Neural cell (in vitro differentiated cells): ENCODE measurements at regions not wholly inside any gene's neighbourhood (a gene's known extent, or its start where the extent isn't known, plus 50 kb on each side); places are given as distances from the start of the nearest gene placed in this dataset.

Experiments used
- H2AFZ ChIP-seq: fragments of 200-600, 300-800 bp; sonication (generic), shearing (Covaris generic); 2 replicates; pipeline ENCODE4 v1.6.0; 2014; ENCODE audit warnings: low read depth, mild to moderate bottlenecking, antibody characterized with exemption, low read length, moderate library complexity
- H3F3A ChIP-seq: fragments of 200-600 bp; shearing (Covaris generic); 2 replicates; pipeline ENCODE4 v1.6.1; 2016; ENCODE audit warnings: mild to moderate bottlenecking, moderate library complexity, mixed read lengths, antibody characterized with exemption, low read length; ENCODE audit not compliant: insufficient read depth, poor library complexity, severe bottlenecking
- H3K27ac ChIP-seq: fragments of 200-600, 300-800 bp; sonication (generic), shearing (Covaris generic); 2 replicates; pipeline ENCODE4 v1.5.1; 2014; ENCODE audit warnings: mild to moderate bottlenecking, low read length, moderate library complexity
- H3K27me3 ChIP-seq: fragments of 300-800, 200-600 bp; sonication (generic), shearing (Covaris generic); 2 replicates; pipeline ENCODE4 v1.6.0; 2014; ENCODE audit warnings: mild to moderate bottlenecking, low read depth, low read length, moderate library complexity; ENCODE audit not compliant: insufficient read depth
- H3K36me3 ChIP-seq: fragments of 300-800, 200-600 bp; sonication (generic), shearing (Covaris generic); 2 replicates; pipeline ENCODE4 v1.5.1; 2014; ENCODE audit warnings: mild to moderate bottlenecking, antibody characterized with exemption, low read length, moderate library complexity; ENCODE audit not compliant: insufficient read depth
- H3K4me2 ChIP-seq: fragments of 300-800, 200-600 bp; sonication (generic), shearing (Covaris generic); 2 replicates; pipeline ENCODE4 v1.6.0; 2014; ENCODE audit warnings: mild to moderate bottlenecking, low read length
- H3K4me3 ChIP-seq: fragments of 300-800, 200-600 bp; sonication (generic), shearing (Covaris generic); 2 replicates; pipeline ENCODE4 v1.5.1; 2014; ENCODE audit warnings: mild to moderate bottlenecking, low read length, moderate library complexity
- H3K79me2 ChIP-seq: fragments of 200-600 bp; shearing (Covaris generic); replicated peaks from 2 replicates; pipeline ENCODE4 v1.6.0; 2014; ENCODE audit warnings: mild to moderate bottlenecking, low read length, moderate library complexity; ENCODE audit not compliant: insufficient read depth
- H3K9ac ChIP-seq: fragments of 300-800, 200-600 bp; sonication (generic), shearing (Covaris generic); 2 replicates; pipeline ENCODE4 v1.6.1; 2016; ENCODE audit warnings: mild to moderate bottlenecking, low read length, mixed read lengths
- H3K9me2 ChIP-seq: fragments of 200-600 bp; shearing (Covaris generic); 2 replicates; pipeline ENCODE4 v1.6.1; 2016; ENCODE audit warnings: mild to moderate bottlenecking, low read length, mixed read lengths; ENCODE audit not compliant: insufficient read depth
- H3K9me3 ChIP-seq: fragments of 200-600, 300-800 bp; sonication (generic), shearing (Covaris generic); 2 replicates; pipeline ENCODE4 v1.6.1; 2016; ENCODE audit warnings: mild to moderate bottlenecking, mixed run types, low read length, moderate library complexity, mixed read lengths
- H4K20me1 ChIP-seq: fragments of 200-600 bp; shearing (Covaris generic); 2 replicates; pipeline ENCODE4 v1.6.1; 2016; ENCODE audit warnings: mild to moderate bottlenecking, mixed run types; ENCODE audit not compliant: insufficient read depth
- EP300 ChIP-seq: fragments of 450-650 bp; conservative IDR thresholded peaks from 2 replicates; pipeline ENCODE4 v1.6.1; 2014; ENCODE audit warnings: antibody characterized with exemption, mild to moderate bottlenecking, moderate library complexity; ENCODE audit not compliant: poor library complexity, severe bottlenecking
- EZH2 ChIP-seq: fragments of 200-600, 300-800 bp; shearing (Covaris generic), sonication (generic); IDR thresholded peaks from 2 replicates; pipeline ENCODE4 v1.6.1; 2014; ENCODE audit warnings: antibody characterized with exemption, low read length, borderline replicate concordance, mild to moderate bottlenecking; ENCODE audit not compliant: insufficient read depth, poor library complexity, severe bottlenecking
- MXI1 ChIP-seq: fragments of 450-650 bp; conservative IDR thresholded peaks from 2 replicates; pipeline ENCODE4 v1.6.1; 2014; ENCODE audit warnings: antibody characterized with exemption, mild to moderate bottlenecking; ENCODE audit not compliant: poor library complexity, severe bottlenecking
- POLR2AphosphoS5 ChIP-seq: IDR thresholded peaks from 2 replicates; pipeline ENCODE4 v1.6.1; 2012
- RAD21 ChIP-seq: fragments of 450-650 bp; conservative IDR thresholded peaks from 2 replicates; pipeline ENCODE4 v1.6.1; 2014; ENCODE audit warnings: antibody characterized with exemption, mild to moderate bottlenecking, moderate library complexity
- SMC3 ChIP-seq: fragments of 450-650 bp; conservative IDR thresholded peaks from 2 replicates; pipeline ENCODE4 v1.6.1; 2014; ENCODE audit warnings: antibody characterized with exemption, mild to moderate bottlenecking, moderate library complexity; ENCODE audit not compliant: poor library complexity
- TAF1 ChIP-seq: IDR thresholded peaks from 2 replicates; pipeline ENCODE4 v1.6.1; 2012; ENCODE audit warnings: low read depth
- TF ChIP-seq, protein P1 (sequence below): IDR thresholded peaks from 2 replicates; pipeline ENCODE4 v1.6.1; 2012; ENCODE audit warnings: borderline replicate concordance
- TF ChIP-seq, protein P2 (sequence below): fragments of 450-650 bp; IDR thresholded peaks from 2 replicates; pipeline ENCODE4 v1.5.1; 2014; ENCODE audit warnings: antibody characterized with exemption, mild to moderate bottlenecking, moderate library complexity; ENCODE audit not compliant: poor library complexity, severe bottlenecking

DNA sequence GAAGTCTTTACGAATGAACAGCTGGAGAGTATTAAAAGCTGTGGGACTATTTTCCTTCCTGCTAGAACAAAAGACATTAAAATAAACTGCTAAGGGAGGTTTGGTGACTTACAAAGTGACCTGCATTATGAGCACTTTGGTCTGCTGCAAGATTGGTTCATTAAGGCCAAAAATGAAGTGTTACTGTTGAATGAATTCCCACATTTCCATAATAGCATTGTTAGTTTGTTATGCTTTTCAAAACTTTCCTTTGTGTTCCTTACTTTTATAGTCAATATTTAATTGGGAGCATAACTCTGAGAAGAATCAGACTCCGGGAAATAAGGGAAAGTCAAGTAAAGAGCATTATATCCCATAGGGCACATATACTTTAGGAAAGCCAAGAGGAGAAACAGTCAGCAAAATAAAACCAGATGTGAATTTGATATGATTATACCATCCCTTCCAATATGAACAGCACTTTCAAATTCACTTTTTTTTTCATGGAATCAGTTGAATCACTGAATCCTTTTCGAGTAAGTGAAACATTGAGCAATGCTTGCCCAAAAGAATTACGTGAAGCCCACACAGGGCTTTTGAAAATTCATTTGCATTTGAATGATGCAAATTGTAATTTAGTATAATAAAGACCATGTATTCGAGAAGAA lies 112.6 kb downstream of the KCTD12 start:
- Histone ChIP-seq H2AFZ (no peak overlapping the region), H3K9ac (no peak overlapping the region), H3K27me3 (no peaks in the 10 kb centered on the region), H3K4me2 (no peak overlapping the region), H3K36me3 (no peaks in the 10 kb centered on the region), H4K20me1 (no peaks in the 10 kb centered on the region), H3K4me3 (no peak overlapping the region), H3K79me2 (no peaks in the 10 kb centered on the region), H3K27ac (no peak overlapping the region), H3K9me3 (no peaks in the 10 kb centered on the region), H3F3A (no peaks in the 10 kb centered on the region), H3K9me2 (no peaks in the 10 kb centered on the region)
- TF ChIP-seq RAD21 (no peak), EZH2 (no peak), MXI1 (no peak), POLR2AphosphoS5 (no peak), TAF1 (no peak), SMC3 (no peak), EP300 (no peak)
- TF ChIP-seq, protein P1, sequence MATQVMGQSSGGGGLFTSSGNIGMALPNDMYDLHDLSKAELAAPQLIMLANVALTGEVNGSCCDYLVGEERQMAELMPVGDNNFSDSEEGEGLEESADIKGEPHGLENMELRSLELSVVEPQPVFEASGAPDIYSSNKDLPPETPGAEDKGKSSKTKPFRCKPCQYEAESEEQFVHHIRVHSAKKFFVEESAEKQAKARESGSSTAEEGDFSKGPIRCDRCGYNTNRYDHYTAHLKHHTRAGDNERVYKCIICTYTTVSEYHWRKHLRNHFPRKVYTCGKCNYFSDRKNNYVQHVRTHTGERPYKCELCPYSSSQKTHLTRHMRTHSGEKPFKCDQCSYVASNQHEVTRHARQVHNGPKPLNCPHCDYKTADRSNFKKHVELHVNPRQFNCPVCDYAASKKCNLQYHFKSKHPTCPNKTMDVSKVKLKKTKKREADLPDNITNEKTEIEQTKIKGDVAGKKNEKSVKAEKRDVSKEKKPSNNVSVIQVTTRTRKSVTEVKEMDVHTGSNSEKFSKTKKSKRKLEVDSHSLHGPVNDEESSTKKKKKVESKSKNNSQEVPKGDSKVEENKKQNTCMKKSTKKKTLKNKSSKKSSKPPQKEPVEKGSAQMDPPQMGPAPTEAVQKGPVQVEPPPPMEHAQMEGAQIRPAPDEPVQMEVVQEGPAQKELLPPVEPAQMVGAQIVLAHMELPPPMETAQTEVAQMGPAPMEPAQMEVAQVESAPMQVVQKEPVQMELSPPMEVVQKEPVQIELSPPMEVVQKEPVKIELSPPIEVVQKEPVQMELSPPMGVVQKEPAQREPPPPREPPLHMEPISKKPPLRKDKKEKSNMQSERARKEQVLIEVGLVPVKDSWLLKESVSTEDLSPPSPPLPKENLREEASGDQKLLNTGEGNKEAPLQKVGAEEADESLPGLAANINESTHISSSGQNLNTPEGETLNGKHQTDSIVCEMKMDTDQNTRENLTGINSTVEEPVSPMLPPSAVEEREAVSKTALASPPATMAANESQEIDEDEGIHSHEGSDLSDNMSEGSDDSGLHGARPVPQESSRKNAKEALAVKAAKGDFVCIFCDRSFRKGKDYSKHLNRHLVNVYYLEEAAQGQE, result no peak
- TF ChIP-seq, protein P2, sequence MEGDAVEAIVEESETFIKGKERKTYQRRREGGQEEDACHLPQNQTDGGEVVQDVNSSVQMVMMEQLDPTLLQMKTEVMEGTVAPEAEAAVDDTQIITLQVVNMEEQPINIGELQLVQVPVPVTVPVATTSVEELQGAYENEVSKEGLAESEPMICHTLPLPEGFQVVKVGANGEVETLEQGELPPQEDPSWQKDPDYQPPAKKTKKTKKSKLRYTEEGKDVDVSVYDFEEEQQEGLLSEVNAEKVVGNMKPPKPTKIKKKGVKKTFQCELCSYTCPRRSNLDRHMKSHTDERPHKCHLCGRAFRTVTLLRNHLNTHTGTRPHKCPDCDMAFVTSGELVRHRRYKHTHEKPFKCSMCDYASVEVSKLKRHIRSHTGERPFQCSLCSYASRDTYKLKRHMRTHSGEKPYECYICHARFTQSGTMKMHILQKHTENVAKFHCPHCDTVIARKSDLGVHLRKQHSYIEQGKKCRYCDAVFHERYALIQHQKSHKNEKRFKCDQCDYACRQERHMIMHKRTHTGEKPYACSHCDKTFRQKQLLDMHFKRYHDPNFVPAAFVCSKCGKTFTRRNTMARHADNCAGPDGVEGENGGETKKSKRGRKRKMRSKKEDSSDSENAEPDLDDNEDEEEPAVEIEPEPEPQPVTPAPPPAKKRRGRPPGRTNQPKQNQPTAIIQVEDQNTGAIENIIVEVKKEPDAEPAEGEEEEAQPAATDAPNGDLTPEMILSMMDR, result no peak

DNA sequence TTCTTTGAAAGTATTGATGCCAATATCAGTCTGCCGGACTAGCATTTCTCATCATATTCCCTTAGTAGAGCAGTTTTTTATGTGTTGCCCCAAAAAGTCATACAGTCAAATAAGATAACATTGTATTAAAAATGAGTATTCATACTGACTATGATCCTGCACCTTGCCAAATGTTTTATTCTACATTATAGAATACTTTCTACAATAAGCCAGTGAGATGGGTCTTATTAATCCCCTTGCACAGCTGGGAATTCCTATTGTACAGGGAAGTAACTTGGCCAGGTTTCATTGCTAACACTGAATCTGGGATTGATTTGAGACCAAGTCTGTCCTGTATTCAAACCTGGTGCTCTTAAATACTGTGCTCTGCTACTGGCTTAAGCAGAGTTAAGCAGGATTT lies 114.0 kb downstream of the KCTD12 start:
- H3K27me3 ChIP-seq, result no peaks in the 10 kb centered on the region
- no peaks in the 10 kb centered on the region for H3K36me3 ChIP-seq
- H3K9me3 ChIP-seq, result no peaks in the 10 kb centered on the region
- H3K9me2 ChIP-seq, result no peaks in the 10 kb centered on the region
- H2AFZ ChIP-seq, result no peak overlapping the region
- H3K4me3 ChIP-seq, result no peak overlapping the region
- H3K79me2 ChIP-seq, result no peaks in the 10 kb centered on the region
- H4K20me1 ChIP-seq, result no peaks in the 10 kb centered on the region
- H3F3A ChIP-seq, result no peaks in the 10 kb centered on the region
- H3K9ac ChIP-seq, result no peak overlapping the region
- no peak overlapping the region for H3K27ac ChIP-seq
- TF ChIP-seq SMC3 (no peak), RAD21 (no peak), TAF1 (no peak), EP300 (no peak)
- TF ChIP-seq, protein P1, result no peak
- TF ChIP-seq, protein P2, result no peak
- H3K4me2 ChIP-seq, result no peak overlapping the region
